ELR (cell line): ENCODE measurements at regions not wholly inside any gene's neighbourhood (a gene's known extent, or its start where the extent isn't known, plus 50 kb on each side); places are given as distances from the start of the nearest gene placed in this dataset.
"Not testable (repeated sequence)": the region's sequence is repeated elsewhere in the genome, so short reads cannot be mapped to it uniquely, and the experiment has no call there.

Experiments
- DNase-seq: peaks from one replicate; pipeline ENCODE4 v3.0.0-alpha.2; 2015; ENCODE audit warnings: low read depth

DNA sequence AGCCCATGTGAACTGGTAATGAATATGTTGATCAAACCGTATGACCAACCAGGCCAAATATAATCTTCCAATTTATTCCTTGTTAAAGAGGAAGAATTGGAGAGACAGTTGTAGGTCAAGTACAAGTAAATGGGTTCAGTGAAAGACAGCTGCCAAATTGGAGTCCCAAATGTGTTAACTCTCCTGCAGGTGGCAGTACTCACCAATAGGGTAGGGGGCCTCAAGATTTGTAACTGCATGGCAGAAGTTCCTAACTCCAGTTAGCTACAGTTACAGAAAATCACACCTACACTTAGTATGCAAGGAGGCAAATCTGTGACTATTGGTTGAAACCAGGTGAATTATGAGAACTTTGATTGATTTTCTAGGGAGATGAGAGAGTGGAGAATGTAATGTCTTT, 278.0 kb downstream of the ZBBX start:
- no peak for DNase-seq

- peak; percentile 32 for DNase-seq
Observed at GRCh38 chr3:167100651-167101050, 279.4 kb downstream of the ZBBX start.

- no peak for DNase-seq
Observed at GRCh38 chr3:167100200-167100599, 279.9 kb downstream of the ZBBX start.

GRCh38 chr3:167095976-167096375, 284.1 kb downstream of the ZBBX start:
- DNase-seq = peak; percentile 55

- DNase-seq = no peak
Observed at GRCh38 chr3:167094632-167095031, 285.5 kb downstream of the ZBBX start.

DNA sequence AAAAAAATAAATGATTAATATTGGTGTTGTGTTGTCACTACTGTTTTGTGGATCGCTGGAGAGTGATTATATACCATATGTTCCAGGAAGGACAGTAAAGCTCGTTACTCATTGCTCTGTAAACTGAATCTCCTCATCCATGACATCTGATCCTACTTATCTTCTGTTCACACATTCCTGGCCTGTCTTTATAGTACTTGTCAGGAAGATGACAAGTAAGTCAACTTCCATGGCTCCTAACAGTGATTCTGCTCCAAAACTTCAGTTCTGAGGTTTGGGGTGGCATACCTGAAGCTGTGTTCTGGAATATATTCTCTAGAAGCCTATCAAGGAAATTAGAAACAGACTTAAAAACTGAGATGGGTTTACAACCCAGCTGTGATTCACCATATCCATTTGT, 288.9 kb downstream of the ZBBX start:
- peak; percentile 52 for DNase-seq

GRCh38 chr3:167084545-167084944, 295.6 kb downstream of the ZBBX start:
- DNase-seq = no peak

GRCh38 chr3:167078070-167078622, 302.0 kb downstream of the ZBBX start:
- DNase-seq = peak; percentile 81

- no peak for DNase-seq
Observed at GRCh38 chr3:167067787-167068161, 312.3 kb downstream of the ZBBX start.

- no peak for DNase-seq
Observed at GRCh38 chr3:167066977-167067786, 312.9 kb downstream of the ZBBX start.

GRCh38 chr3:167057581-167057980, 322.5 kb downstream of the ZBBX start:
- no peak for DNase-seq

GRCh38 chr3:167054926-167055325, 325.2 kb downstream of the ZBBX start:
- no peak for DNase-seq

DNA sequence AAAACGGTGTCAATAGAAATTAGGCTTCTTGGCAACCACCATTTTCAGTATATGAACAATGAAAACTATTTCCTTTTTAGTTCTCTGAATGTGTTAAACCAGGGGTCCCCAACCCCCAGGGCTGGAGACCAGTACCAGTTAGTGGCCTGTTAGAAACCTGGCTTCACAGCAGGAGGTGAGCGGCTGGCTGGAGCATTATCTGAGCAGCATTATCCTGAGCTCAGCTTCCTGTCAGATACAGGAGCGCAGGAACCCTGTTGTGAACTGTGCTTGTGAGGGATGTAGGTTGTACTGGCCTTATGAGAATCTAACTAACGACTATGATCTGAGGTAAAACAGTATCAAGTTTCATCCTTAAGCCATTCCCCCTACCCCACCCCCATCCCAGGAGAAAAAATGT, 328.7 kb downstream of the ZBBX start:
- DNase-seq = no peak

DNA sequence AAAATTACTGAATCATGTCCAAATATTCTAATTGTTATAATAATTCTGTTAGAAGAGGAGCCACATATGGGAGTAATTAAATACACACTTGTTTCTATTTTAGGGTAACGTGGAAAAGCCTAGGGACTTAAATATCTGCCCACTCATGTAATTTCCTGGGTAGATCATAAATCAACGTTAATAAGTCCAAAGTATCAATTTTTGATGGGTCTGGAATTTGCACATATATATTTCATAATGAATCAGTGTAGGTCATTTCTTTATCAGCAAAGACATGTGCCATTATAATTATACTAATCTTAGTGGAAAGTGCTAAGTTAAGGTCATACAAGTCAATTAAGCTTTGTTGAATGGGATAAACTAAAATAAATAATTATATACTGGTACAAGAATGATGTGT, 346.2 kb downstream of the ZBBX start:
- DNase-seq = no peak

GRCh38 chr3:167032267-167032876, 347.7 kb downstream of the ZBBX start:
- DNase-seq = peak; percentile 75

GRCh38 chr3:167031364-167032049, 348.6 kb downstream of the ZBBX start:
- peak; percentile 15 for DNase-seq

DNA sequence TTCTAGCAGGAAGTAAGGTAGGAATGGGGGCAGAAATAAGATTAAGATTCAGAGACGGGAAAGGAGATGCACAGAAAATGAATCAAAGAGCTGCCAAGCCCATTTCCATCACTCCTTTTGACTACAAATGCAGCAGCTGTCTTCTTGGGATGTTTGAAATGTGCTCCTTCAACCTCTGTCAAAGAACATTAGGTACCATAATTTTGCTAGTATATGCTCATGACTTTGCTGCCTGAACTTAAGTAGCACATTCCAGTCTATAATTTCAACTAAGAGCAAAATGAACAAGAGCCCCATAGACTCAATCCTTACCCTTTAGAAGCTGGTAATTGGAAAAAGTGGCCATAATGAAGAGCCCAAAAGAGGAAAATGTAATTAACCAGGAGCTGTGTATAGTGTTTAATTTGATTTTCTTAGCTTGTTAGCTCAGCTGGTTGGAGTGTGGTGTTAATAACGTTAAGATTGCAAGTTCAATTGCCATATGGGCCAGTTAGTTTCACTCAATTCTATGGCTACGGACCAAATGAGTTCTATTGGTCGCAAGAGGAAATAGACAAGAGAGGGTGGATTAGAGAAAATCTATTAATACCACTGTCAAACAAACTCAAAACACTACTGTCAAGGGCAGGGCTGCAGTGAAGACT, 349.9 kb downstream of the ZBBX start:
- DNase-seq = no peak

- not testable (repeated sequence) for DNase-seq
Observed at GRCh38 chr3:167019503-167019902, 360.6 kb downstream of the ZBBX start.

DNA sequence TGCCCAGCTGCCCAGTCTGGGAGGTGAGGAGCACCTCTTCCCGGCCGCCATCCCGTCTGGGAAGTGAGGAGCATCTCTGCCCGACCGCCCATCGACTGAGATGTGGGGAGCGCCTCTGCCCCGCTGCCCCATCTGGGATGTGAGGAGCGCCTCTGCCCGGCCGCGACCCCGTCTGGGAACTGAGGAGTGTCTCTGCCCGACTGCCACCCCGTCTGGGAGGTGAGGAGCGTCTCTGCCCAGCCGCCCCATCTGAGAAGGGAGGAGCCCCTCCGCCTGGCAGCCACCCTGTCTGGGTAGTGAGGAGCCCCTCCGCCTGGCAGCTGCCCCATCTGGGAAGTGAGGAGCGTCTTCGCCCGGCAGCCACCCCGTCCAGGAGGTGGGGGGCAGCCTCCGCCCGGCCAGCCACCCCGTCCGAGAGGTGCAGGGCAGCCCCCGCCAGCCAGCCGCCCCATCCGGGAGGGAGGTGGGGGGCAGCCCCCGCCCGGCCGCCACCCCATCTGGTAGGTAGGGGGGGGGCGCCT, 361.4 kb downstream of the ZBBX start:
- not testable (repeated sequence) for DNase-seq

GRCh38 chr3:167012691-167013090, 367.4 kb downstream of the ZBBX start:
- no peak for DNase-seq

DNA sequence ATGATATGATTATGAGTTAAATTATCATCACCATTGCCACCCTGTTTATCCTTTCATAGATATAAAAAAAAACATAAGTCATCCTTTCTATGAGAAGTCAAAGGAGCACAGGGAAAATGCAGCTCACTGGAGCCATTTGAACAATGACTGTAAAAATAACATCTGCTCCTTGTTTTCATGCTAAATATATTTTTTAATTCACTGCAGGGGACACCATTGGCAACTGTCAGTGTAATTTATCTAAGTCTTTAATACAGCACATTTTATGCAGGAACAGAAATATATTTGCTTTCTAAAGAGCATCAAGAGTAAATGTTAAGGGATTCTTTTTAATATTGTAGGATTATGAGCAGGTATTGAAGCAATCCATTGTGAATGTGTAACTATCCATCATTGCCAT, 371.3 kb downstream of the ZBBX start:
- no peak for DNase-seq

GRCh38 chr3:167001374-167001773, 378.7 kb downstream of the ZBBX start:
- DNase-seq = no peak
